Pancreas (tissue), 10 donors: ENCODE measurements at regions not wholly inside any gene's neighbourhood (a gene's known extent, or its start where the extent isn't known, plus 50 kb on each side); places are given as distances from the start of the nearest gene placed in this dataset.

Experiments
- ATAC-seq, 4 donors: fragments of 200-7000 bp; cut with Tn5 transposase; one replicate each; pipeline versions ENCODE4 v1.8.0 to v1.9.1; 2020; ENCODE audit warnings: mild to moderate bottlenecking in 4 of 4, moderate library complexity in 4 of 4
- DNase-seq, 6 donors: peaks; one replicate each; pipeline ENCODE4 v3.0.0-alpha.2; 2020
- FAIRE-seq: peaks from 2 replicates; lab custom pipeline; 2012; peaks lifted over from hg19 to GRCh38; lab: Jason Lieb, UNC
- H3K27ac ChIP-seq, 4 donors: fragments of 200-600 bp; sonication (generic); 1 replicate in 3 of 4; 2 replicates in 1 of 4; pipeline versions ENCODE4 v1.5.0 to v1.8.0; 2020
- H3K27me3 ChIP-seq, 4 donors: fragments of 200-600 bp; one replicate each; pipeline ENCODE4 v1.8.0; 2021
- H3K36me3 ChIP-seq, 3 donors: fragments of 200-600 bp; sonication (generic) in 1 of 3; one replicate each; pipeline versions ENCODE4 v1.5.0 to v1.8.0; 2020 to 2021
- H3K4me1 ChIP-seq, 3 donors: fragments of 200-600 bp; one replicate each; pipeline ENCODE4 v1.8.0; 2021
- H3K4me3 ChIP-seq, 4 donors: fragments of 200-600 bp; sonication (generic) in 2 of 4; one replicate each; pipeline versions ENCODE4 v1.5.0 to v1.8.0; 2020 to 2021
- H3K9me3 ChIP-seq, 4 donors: fragments of 200-600 bp; one replicate each; pipeline ENCODE4 v1.8.0; 2021
- WGBS, 2 donors: extraction: QIAGEN DNeasy Blood & Tissue Kit; methylation state at CpG; one replicate each; pipeline ENCODE4 v1.1.7; 2013; 5-methylcytosine and 5-hydroxymethylcytosine counted together
- intact Hi-C, 3 donors: fragments of 100-400 bp; cut with DNase I; formaldehyde crosslinking; loops; one replicate each; pipeline versions ENCODE4 v1.11.1 to v1.14.2; 2022
- TF ChIP-seq, protein P1 (sequence below), 4 donors: fragments of 200-600 bp; sonication (generic) in 3 of 4; IDR thresholded peaks; one replicate each; pipeline versions ENCODE4 v1.5.0 to v1.8.0; 2021; ENCODE audit warnings: antibody characterized with exemption in 4 of 4
- donor health status: healthy with polysubstance abuse.
- donor health status: DM: no; HTN: no; CAD: no; lungs with moderate emphysema.
- donor health status: DM: no; HTN: no; CAD: no.
- donor health status: control.
- donor health status: control.
- donor health status: Bipolar disorder and iron deficiency.
- donor health status: DM: yes; HTN: yes; CAD: no.
- donor health status: DM: no; HTN: no; CAD: no.
- donor health status: DM: no; HTN: no; CAD: no.
- donor health status: DM: yes; HTN: yes; CAD: no.

DNA sequence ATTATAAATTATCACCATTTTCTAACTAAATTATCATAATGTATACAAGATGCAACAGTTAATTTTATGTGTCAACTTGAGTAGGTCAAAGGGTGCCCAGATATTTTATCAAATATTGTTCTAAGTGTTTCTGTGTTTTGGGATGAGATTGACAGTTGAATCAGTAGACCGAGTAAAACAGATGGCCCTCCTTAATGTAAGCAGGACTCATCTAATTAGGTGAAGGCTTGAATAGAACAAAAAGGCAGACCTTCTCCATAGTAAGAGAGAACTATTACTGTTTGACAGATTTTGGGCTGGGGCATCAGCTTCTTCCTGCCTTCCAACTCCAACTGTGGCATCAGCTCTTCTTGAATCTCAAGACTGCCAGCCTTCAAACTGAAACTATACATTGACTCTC lies 185.8 kb downstream of the TRAM1L1 start:
- Histone ChIP-seq H3K27ac (no peak overlapping the region), H3K36me3 (no peaks in the 10 kb centered on the region), H3K4me1 (no peaks in the 10 kb centered on the region), H3K4me3 (no peak overlapping the region), H3K9me3 (no peaks in the 10 kb centered on the region), H3K27me3 (no peaks in the 10 kb centered on the region)
- no peak for ATAC-seq
- no peak for FAIRE-seq
- intact Hi-C loops = no loop called here
- TF ChIP-seq, protein P1, sequence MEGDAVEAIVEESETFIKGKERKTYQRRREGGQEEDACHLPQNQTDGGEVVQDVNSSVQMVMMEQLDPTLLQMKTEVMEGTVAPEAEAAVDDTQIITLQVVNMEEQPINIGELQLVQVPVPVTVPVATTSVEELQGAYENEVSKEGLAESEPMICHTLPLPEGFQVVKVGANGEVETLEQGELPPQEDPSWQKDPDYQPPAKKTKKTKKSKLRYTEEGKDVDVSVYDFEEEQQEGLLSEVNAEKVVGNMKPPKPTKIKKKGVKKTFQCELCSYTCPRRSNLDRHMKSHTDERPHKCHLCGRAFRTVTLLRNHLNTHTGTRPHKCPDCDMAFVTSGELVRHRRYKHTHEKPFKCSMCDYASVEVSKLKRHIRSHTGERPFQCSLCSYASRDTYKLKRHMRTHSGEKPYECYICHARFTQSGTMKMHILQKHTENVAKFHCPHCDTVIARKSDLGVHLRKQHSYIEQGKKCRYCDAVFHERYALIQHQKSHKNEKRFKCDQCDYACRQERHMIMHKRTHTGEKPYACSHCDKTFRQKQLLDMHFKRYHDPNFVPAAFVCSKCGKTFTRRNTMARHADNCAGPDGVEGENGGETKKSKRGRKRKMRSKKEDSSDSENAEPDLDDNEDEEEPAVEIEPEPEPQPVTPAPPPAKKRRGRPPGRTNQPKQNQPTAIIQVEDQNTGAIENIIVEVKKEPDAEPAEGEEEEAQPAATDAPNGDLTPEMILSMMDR (IDR thresholded peaks at IDR 0.05) = no peak
- WGBS, 2 donors = 63 to 75% methylated on average over 1 of the region's 1 CpG
- no peak for DNase-seq

DNA sequence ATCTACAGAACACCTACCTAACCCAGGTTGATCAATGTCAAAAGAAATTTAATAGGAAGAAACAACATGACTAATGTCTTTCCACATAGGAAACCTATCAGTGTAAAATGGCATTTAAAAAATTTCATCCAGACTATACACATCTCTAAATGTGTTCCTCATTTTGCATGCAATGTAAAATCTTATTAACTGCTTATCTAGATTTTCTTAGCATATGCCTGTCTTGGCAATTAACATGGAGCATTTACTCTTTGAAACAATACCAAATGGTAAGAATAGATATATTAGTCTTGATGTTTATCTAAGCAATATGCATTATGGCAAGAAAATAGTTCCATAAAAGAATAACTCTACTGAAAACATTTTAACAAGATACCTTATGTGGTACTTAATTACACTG lies 199.8 kb downstream of the TRAM1L1 start:
- TF ChIP-seq, protein P1 (IDR thresholded peaks at IDR 0.05) = no peak
- no peak for FAIRE-seq
- Histone ChIP-seq H3K9me3 (no peaks in the 10 kb centered on the region), H3K36me3 (no peaks in the 10 kb centered on the region), H3K27ac (no peak overlapping the region), H3K4me3 (no peak overlapping the region), H3K27me3 (no peaks in the 10 kb centered on the region), H3K4me1 (no peaks in the 10 kb centered on the region)
- no peak for DNase-seq
- intact Hi-C loops = no loop called here
- no peak for ATAC-seq

DNA sequence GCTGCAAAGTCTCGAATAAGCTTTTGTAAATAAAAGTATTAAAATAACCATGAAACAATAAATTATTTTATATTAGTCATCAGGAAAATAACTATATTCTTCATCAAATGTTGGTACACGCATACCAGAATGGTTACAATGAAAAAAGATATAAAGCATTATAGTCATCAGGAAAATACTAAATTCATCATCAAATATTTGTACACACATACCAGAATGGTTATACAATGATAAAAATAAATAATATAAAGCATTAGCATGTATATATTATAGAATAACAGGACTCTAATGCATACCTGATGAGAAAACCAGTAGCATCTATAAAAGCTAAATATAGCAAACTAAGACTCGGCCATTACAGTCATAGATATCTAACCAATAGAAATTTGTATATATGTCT lies 202.9 kb downstream of the TRAM1L1 start:
- no peak overlapping the region for H3K27ac ChIP-seq
- ATAC-seq = no peak
- 66 to 84% methylated on average over 3 of the region's 3 CpGs for WGBS, 2 donors
- no peak for DNase-seq
- H3K9me3 ChIP-seq = no peaks in the 10 kb centered on the region
- intact Hi-C loops = no loop called here
- H3K27me3 ChIP-seq = no peaks in the 10 kb centered on the region
- no peak for FAIRE-seq
- H3K36me3 ChIP-seq = no peaks in the 10 kb centered on the region
- TF ChIP-seq, protein P1 (IDR thresholded peaks at IDR 0.05) = no peak
- no peak overlapping the region for H3K4me3 ChIP-seq
- H3K4me1 ChIP-seq = no peaks in the 10 kb centered on the region

DNA sequence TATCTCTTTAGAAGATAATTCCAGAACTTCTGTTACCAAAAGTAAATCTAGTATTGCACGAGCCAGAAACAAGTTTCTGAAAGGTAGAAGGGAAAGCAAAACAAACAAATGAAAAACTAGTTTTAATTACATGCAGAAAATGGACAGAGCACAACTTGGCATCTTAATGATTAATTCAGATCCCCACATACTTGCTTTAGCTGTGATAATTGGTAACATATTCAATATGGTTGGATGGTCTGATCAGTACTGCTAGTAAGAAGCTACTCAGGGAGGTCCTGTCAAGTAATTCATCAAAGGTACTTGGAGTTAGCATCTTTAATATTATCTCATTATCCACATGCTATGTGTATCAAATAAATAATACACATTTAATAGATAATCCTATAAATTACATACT lies 204.3 kb downstream of the TRAM1L1 start:
- Histone ChIP-seq H3K27me3 (no peaks in the 10 kb centered on the region), H3K27ac (no peak overlapping the region), H3K4me3 (no peak overlapping the region), H3K4me1 (no peaks in the 10 kb centered on the region), H3K36me3 (no peaks in the 10 kb centered on the region), H3K9me3 (no peaks in the 10 kb centered on the region)
- ATAC-seq (no peak), FAIRE-seq (no peak), DNase-seq (no peak)
- intact Hi-C loops = no loop called here
- WGBS, 2 donors = 7 to 12% methylated on average over 1 of the region's 1 CpG
- TF ChIP-seq, protein P1 (IDR thresholded peaks at IDR 0.05) = no peak

DNA sequence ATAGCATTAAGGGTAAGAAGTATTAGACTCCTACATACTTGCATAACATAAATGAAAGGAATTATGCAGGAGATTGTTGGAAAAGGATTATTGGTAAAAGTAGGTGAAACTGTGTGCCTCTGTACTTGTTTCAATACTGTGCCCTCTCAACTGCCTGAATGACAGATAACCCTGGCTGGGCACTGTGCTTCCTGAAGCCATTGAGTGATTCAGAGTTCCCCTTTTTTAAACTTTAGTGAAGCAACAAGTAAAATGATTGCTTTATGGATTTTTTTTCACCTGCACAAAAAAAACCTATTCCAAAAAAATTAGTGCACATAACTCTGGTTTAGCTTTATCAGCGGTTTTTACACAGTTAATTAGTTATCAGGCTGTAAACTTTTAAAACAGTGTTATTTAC lies 204.8 kb downstream of the TRAM1L1 start:
- H3K9me3 ChIP-seq = no peaks in the 10 kb centered on the region
- H3K4me3 ChIP-seq = no peak overlapping the region
- TF ChIP-seq, protein P1 (IDR thresholded peaks at IDR 0.05) = no peak
- WGBS, 2 donors = 9 to 17% methylated on average over 1 of the region's 1 CpG
- no peaks in the 10 kb centered on the region for H3K4me1 ChIP-seq
- no peak overlapping the region for H3K27ac ChIP-seq
- no peaks in the 10 kb centered on the region for H3K27me3 ChIP-seq
- FAIRE-seq (no peak), ATAC-seq (no peak), DNase-seq (no peak)
- intact Hi-C loops = no loop called here
- no peaks in the 10 kb centered on the region for H3K36me3 ChIP-seq
